ENCODE measurements at regions not wholly inside any gene's neighbourhood (a gene's known extent, or its start where the extent isn't known, plus 50 kb on each side); places are given as distances from the start of the nearest gene placed in this dataset.
"Not testable (repeated sequence)": the region's sequence is repeated elsewhere in the genome, so short reads cannot be mapped to it uniquely, and the experiment has no call there.

DNA sequence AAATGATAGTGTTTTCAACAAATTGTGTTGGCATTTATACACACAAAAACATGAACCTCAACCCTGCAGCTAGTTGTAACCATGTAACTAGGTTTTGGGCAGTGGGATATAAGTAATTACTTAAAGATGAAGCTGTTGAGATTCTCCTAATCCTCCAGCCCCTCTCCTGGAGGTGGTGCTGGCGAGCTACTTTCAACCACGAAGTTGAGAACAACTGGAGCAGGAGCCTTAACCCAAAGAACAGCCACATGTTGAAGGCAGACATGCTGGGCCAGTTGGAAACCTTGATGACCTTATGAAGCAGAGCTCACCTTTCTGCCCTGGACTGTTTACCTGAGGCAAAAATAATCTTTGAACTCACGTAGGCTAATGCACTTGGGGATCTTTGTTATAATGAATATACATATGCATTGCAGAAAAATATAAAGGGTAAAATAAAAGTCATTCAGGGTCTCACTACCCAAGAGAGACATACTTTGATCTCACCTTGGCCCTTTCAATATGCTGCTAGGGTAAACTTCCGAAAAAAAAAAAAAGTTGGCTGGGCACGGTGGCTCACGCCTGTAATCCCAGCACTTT is 89.6 kb upstream of the NPAS2 start:
- intact Hi-C loops (cut with micrococcal nuclease), result loop anchor here (2.0 to 5.0 kb wide), 2 partner anchors 87 to 254 kb away; no protein-coding TSS in a partner anchor
- DNase-seq, result peak; percentile 72
- ATAC-seq, result peak; percentile 89

DNA sequence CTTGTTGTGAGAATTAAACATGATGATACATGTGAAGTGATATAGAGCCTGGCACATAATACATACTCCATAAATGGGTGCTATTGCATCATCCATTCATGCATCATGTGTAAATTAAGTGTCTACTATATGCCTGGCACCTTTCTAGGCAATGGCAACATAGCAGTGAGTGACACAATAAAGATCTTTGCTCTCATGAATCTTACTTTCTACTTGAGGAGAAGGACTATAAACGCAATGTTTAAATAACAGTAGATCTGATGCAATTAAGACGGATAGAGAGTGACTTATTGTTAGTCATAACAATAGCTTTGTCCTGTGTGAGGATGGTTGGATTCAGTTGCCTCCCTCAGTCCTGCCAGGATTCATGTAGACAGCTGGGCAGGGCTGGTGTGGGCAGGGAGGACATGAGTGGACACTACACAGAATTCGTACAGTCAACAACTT is 88.4 kb upstream of the NPAS2 start:
- intact Hi-C loops (cut with micrococcal nuclease), result loop anchor here (2.0 to 5.0 kb wide), 2 partner anchors 86 to 253 kb away; no protein-coding TSS in a partner anchor
- no peak for ATAC-seq
- DNase-seq, result no peak

DNA sequence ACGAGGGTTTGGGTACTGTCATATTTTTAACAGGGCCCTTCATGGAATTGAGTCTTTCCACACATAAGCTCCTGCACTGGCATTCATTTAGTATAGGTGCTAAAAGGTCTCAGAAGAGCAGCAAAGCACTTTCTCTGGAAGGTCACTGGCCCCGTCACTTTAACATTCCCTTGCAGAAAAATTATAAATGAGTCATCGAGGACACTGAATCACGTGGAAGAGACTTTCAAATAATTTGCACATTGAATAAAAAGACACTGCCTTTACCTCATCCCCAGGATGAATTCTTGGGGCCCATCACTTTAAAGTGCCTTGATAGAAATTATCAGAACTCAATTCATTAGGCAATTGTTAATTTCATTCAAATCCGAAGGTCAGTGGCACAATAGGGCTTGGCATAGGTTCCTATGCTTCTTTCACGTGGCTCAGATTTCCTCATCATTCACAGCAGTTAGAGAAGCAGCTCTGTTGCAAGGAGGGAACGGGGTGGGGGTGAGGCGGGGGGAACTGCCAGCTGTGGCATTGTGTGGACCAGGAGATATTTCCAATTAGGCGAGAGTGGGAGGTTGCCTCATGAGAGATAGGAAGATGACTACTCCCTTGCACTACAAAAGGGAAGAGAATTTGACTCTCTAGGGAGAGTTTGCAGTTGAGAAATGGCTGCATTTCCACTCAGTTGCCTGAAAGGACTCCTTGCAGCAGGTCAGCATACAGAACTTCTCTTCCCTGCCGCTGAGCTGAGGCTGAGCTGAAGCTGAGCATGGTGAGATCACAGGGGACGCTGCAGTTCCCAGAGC is 86.3 kb upstream of the NPAS2 start:
- DNase-seq, result peak; percentile 45
- ATAC-seq, result peak; percentile 86
- intact Hi-C loops (cut with micrococcal nuclease), result loop anchor here (5.0 kb wide), 1 partner anchor 84 kb away; no protein-coding TSS in a partner anchor

DNA sequence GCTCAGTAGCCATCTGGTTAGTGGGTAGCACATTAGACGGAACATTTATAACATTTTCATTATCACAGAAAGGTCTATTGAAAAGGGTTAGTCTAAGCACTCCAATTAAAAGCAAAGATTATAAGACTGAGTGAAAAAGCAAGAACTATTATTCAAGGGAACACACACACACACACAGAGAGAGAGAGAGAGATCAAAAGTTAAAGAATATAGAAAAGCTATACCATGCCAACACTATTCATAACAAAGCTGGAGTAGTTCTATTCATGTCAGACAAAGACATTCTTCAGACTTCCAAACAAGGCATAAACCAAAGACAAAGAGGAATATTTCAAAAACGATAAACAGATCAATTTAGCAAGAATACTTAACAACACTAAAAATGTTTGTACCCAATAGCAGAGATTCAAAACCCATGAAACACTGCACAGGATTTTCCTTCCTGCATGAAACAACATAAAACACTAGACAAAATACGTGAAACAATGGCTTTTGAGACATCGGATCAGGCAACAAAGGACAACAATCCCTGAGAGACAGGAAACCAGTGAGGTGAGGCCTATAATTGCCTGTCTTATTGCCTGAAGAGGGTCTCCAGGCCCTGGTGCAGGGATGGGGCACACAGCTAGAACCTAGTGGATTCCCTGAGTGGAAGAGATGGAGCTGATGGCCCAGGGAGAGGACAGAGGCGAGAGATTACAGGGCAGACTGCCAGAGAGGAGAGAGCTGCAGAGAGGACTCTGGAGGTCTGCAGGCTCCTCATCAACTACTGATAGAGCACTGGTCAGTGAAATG is 83.6 kb upstream of the NPAS2 start:
- ATAC-seq, result no peak
- intact Hi-C loops (cut with micrococcal nuclease), result no loop called here
- DNase-seq, result no peak

DNA sequence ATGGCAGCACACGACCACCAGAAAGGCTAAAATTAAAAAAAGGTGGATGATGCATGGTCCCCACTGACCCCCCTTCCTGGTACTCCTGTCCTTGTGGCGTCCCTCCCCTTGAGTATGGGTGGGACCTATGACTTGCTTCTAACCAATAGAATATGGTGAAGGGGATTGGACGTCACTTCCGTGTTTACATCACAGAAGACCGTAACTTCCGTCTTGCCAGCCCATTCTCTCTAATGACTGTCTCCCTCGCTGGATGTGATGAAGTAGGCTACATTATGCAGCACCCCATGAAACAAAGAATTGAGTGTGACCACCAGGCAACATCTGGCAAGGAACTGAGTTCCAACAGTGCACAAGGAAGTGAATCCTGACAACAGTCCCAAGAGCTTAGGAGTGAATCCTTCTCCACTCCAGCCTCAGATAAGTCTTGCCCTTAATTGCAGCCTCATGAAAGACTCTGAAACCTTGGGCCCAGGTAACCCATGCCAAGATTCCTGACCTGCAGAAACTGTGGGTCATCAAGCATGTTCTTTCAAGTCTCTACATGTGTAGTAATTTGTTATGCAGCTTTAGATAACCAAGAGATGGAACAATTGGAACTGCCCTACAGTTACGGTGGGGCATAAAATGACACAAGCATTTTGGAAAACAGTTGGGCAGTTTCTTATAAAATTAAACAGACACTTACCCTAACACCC is 80.1 kb upstream of the NPAS2 start:
- ATAC-seq (no peak), DNase-seq (no peak)
- intact Hi-C loops (cut with micrococcal nuclease), result no loop called here

DNA sequence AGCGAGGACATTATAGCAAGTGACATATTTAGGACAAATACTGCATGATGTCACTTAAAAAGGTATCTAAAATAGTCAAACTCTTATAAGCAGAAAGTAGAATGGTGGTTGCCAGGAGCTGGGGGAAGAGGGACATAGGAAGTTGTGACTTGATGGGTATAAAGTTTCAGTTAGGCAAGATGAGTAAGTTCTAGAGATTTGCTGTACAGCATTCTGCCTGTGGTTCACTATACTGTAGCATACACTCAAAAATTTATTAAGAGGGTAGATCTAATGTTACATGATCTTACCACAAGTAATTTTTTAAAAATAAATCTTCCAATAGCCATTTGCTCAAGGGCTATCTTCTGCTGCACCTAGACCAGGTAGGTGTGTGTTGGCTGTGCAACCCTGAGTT is 78.1 kb upstream of the NPAS2 start:
- intact Hi-C loops (cut with micrococcal nuclease), result no loop called here
- DNase-seq (no peak), ATAC-seq (no peak)

DNA sequence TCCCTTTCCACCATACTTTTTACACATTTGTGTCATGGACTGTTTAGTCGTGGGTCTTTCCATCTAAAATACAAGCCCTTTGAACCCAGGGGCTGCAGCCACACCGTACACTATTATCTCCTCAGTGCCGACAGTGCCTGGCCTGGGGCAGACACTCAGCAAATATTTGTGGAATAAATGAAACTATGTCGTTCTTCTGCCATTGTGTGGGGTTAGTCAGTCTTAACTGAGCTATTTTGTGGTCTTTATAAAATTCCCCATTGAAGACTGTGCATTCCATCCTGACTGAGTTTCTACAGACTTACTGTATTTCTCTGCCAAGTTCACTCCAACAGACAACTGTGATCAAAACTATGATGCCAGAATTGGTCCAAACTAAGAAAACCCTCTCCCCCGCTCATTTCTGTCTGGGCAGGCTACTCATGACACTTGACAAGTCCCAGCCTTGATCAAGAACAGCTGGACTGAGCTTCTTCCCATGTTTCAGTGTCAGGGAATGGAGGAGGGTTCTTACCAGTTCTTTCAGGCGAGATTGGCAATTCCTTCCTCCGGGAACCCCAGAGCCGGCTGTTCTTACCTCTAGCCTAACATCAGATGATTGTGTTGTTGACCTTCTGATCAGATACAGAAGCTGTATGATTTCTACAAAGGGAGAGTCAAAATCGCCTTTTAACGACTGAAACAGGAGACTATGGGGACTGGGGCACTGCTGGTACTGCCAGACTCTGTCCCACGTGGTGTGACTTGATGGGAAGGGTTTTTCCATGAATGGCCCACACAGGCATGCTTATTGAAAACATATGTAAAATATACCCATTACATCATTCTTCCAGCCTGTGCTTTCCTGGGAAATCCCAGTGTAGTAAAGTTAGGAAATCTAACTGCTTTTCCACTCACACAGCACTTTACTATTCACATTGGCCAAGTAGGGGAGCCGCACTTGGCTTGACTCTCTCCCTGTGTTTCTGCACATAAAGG is 77.4 kb upstream of the NPAS2 start:
- ATAC-seq (peak; percentile 89), DNase-seq (peak; percentile 39)
- intact Hi-C loops (cut with micrococcal nuclease), result no loop called here

DNA sequence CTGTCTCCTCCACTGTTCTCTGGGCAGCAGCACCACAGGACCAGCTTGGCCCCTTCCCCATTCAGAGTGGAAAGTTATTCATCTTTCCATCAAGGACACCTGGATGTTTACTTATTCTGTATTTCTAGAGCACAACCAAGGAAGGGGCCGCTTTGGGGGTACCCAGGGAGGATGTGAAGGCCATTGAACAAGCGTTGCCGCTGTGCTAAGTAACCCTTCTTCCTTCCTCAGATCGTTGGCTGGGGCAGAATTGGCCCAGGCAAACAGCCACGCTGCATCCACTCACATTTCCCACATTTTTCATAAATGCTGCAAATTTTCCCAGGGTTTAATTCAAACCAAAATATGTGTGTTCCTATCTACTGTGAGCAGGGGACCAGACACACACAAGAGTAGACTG is 76.2 kb upstream of the NPAS2 start:
- no peak for ATAC-seq

DNA sequence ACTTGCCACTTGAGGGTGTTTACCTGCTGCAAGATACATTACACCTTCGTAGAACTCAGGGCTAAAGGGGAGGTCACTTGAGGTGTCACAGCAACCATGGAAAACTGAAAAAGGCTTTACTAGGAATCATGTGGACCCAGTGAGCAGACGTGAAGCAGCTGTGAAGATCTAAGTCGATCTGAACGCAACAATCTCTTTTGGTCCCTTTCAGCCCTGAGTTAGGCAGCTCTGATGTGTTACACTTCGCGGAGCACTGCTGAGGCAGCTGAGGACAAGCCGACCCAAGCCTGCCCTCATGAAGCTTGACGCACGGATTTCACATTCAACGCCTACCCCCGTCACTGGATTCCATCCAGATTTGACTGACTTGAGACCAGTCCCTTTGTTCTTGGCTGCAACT is 75.8 kb upstream of the NPAS2 start:
- ATAC-seq, result no peak

More for the DNA sequence above, 76.2 kb upstream of the NPAS2 start:
- DNase-seq, result no peak
- intact Hi-C loops (cut with micrococcal nuclease), result no loop called here

DNA sequence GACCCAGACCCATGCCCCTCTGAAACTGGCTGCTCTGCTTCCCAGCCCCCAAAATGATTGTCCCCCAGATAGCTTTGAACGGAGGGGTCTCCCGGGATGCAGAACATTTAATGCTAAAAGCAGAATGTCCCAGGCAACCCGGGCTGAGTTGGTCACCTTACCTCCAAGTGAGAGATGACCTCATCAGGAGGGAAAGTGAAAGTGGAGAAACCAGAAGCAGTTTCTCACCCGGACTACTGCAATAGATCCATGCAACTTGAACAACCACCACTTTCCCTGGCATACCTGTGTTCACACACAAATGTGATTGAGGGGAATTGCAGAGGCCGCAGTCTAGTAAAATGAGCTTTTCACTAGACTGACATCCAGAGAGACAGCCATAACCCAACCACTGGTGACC is 75.3 kb upstream of the NPAS2 start:
- DNase-seq (no peak), ATAC-seq (no peak)
- intact Hi-C loops (cut with micrococcal nuclease), result no loop called here

More for the DNA sequence above, 75.8 kb upstream of the NPAS2 start:
- DNase-seq, result no peak
- intact Hi-C loops (cut with micrococcal nuclease), result no loop called here

DNA sequence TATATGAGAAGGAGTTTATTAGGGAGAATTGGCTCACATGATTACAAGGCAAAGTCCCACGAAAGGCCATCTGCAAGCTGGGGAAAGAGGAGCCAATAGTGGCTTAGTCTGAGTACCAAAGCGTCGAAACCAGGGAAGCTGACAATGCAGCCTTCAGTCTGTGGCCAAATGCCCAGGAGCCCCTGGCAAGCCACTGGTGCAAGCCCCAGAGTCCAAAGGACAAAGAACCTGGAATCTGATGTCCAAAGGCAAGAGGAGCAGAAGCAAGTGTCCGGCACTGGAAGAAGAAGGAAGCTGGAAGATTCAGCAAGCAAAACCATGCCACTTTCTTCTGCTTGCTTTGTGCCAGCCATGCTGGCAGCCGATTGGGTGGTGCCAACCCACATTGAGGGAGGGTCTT is 74.3 kb upstream of the NPAS2 start:
- intact Hi-C loops (cut with micrococcal nuclease), result no loop called here
- DNase-seq (no peak), ATAC-seq (no peak)

DNA sequence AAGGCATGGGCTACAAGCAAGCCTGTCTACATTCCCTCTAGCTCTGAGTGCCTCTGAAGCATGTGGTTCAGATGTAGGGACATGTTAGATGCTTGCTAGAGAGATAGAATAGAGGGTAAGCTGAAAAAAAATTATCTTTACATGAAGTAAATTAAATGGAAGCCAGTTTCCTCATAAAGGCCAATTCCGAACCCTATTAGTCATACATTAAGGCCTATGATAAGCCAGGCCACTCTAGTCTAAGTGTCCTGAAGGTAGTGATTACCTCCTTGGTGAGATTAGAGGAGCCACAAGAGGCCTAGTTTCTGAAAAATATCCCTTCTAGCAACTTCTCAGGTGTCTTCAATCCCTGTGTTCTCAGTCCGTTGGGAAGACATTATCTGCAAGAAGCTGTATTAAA is 72.4 kb upstream of the NPAS2 start:
- no peak for DNase-seq
- ATAC-seq, result no peak
- intact Hi-C loops (cut with micrococcal nuclease), result no loop called here

DNA sequence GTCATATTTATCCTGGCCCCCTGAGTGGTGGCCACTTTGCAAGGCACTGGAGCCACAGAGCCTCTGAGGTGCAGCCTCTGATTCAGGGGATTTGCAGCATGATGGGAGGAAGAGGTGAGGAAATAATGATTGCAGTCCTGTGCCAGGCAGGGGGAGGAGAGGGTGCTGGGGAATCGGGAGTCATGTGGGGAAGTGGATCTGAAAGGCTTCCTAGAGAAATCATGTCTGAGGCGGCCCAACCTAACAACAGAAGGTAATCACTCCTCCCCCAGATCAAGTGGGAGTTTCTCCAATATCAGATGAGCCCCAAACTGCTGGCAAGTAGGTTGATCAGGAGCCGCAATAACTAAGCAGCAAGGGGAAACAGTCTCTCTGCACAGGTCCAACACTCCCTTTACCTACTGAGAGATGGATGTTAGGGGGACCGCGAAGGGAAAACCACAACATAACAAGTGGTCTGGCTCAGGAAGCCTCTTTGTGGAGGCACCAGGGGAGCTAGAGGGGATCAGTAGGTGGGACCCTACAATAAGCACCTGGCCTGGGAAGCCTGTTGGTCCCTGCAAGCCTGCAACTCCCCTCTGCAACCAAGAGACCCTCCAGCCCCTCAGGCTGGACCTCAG is 71.8 kb upstream of the NPAS2 start:
- intact Hi-C loops (cut with micrococcal nuclease), result no loop called here
- ATAC-seq (no peak), DNase-seq (no peak)

DNA sequence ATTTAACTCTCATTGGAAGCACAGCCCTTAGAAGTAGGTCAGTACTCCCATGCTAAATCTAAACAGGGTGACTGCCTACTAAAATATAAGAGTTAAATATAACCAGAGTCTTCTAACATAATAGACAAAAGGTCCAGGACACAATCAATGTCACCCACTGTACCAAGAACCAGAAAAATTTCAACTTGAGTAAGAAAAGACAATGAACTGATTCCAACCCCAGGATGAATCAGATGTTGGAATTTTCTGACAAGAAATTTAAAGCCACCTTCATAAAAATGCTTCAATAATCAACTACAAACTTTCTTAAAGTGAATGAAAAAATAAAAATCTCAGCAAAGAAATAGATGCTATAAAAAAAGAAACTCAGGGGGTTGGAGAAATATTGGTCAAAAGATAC is 71.3 kb upstream of the NPAS2 start:
- ATAC-seq (no peak), DNase-seq (no peak)
- intact Hi-C loops (cut with micrococcal nuclease), result no loop called here

DNA sequence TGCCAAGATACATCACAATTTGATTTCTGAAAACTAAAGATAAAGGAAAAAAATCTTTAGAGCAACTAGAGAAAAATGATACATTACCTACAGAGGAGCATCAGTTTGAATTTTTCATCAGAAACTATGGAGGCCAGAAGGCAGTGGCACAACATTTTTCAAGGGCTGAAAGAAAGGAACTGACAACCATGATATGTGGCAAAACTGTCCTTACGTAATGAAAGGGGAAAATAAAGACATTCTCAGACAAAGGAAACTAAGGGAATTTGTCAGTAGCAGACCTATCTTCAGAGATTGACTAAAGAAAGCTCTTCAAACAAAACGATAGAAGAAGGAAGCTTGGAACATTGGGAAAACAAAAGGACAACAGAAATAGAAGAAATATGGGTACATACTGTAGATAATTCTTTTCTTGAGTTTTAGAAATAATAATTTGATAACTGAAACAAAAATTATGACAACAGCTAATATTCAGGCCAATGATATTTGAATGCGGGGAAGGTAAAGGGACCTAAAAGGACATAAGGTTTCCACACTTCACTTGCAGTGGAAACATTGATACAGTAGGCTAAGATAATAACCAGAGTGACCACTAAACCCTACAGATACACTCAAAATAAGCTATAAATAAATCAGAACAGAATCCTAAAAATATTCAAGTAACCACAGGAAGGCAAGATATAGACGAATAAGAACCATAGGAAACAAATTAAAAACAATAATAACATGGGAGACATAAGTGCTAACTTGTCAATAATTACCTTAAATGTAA is 70.0 kb upstream of the NPAS2 start:
- intact Hi-C loops (cut with micrococcal nuclease), result no loop called here
- peak; percentile 49 for ATAC-seq
- no peak for DNase-seq

DNA sequence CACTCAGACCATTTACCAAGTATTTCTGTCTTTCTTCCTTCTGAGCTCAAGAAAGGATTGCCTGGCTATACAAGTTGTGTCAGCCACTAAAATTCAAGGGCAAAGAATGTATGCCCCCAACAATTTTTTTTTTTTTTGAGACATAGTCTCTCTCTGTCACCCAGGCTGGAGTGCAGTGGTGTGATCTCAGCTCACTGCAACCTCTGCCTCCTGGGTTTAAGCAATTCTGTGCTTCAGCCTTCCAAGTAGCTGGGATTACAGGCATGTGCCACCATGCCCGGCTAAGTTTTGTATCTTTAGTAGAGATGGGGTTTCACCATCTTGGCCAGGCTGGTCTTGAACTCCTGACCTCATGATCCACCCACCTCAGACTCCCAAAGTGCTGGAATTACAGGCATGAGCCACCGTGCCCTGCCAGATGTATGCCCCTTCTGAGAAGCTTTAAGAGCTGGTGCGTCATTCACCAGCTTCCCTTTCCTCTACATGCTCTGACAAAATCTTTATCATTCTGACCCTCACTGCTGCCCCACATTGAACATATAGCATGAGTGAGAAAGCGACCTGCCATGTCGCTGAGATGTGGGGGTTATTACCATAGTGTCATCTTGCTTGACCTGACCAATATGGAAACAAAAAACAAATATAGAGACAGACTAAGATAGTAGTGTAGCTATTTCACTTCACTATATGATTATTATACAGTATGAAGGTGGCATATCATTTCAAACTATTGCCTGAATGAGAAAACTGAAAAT is 67.9 kb upstream of the NPAS2 start:
- intact Hi-C loops (cut with micrococcal nuclease); ATAC-seq; DNase-seq: not testable (repeated sequence)
